ENCODE measurements at regions not wholly inside any gene's neighbourhood (a gene's known extent, or its start where the extent isn't known, plus 50 kb on each side); places are given as distances from the start of the nearest gene placed in this dataset.

DNA sequence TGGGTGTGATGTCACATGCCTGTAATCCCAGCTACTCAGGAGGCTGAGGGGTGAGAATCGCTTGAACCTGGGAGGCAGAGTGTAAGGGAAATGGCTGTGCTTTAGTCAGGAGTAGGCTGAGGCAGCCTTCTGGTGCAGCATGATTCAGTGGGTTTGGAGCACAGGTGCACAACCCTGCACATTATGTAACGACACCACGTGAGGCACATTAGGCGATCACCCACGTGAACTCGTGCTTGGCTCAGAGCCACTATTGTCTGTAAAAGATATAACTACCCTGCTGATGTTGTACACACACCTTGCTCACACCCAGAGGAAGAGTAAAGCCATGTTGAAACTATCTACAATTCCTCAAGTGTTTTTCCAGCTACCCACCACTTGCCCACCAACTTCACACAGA is 54.8 kb upstream of the ZC3H15 start:
- TF ChIP-seq, protein P1, sequence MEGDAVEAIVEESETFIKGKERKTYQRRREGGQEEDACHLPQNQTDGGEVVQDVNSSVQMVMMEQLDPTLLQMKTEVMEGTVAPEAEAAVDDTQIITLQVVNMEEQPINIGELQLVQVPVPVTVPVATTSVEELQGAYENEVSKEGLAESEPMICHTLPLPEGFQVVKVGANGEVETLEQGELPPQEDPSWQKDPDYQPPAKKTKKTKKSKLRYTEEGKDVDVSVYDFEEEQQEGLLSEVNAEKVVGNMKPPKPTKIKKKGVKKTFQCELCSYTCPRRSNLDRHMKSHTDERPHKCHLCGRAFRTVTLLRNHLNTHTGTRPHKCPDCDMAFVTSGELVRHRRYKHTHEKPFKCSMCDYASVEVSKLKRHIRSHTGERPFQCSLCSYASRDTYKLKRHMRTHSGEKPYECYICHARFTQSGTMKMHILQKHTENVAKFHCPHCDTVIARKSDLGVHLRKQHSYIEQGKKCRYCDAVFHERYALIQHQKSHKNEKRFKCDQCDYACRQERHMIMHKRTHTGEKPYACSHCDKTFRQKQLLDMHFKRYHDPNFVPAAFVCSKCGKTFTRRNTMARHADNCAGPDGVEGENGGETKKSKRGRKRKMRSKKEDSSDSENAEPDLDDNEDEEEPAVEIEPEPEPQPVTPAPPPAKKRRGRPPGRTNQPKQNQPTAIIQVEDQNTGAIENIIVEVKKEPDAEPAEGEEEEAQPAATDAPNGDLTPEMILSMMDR (IDR thresholded peaks at IDR 0.05) = no peak
- TF ChIP-seq POLR2A (IDR thresholded peaks at IDR 0.05) = no peak
